MM.1S (cell line): ENCODE measurements at regions not wholly inside any gene's neighbourhood (a gene's known extent, or its start where the extent isn't known, plus 50 kb on each side); places are given as distances from the start of the nearest gene placed in this dataset.

Source experiments
- EZH2 ChIP-seq: fragments of 300-600 bp; sonication (generic); optimal IDR thresholded peaks from 2 replicates; pipeline ENCODE3; 2017; ENCODE audit warnings: low read depth, mild to moderate bottlenecking, antibody characterized with exemption, low read length, mixed read lengths
- EZH2phosphoT487 ChIP-seq: fragments of 300-600 bp; sonication (generic); IDR thresholded peaks from 2 replicates; pipeline ENCODE4 v1.6.1; 2018; ENCODE audit warnings: antibody characterized with exemption, low read length
- TF ChIP-seq, protein P1 (sequence below): fragments of 300-600 bp; sonication (generic); IDR thresholded peaks from 2 replicates; pipeline ENCODE4 v1.5.1; 2016; ENCODE audit warnings: antibody characterized with exemption, low read length, mixed read lengths

DNA sequence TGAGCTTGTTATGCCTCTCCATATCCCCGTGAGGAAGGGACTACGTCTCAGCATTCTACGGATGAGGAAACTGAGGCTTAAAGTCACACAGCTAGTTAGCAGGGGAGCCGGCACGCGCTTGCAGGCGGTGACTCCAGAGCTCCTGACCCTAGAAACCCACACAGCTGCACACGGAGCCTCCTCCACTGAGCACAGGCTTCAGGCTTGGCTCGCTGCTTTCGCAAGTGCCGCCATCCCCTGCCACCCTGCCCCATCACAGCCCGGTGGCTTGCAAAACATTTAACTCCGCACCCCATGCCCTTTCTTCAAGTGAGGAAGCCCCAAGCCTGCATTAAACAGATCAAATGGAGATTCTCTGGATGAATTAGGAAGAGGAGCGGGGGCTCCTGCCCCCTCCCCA, 138.3 kb downstream of the HSD17B3 start:
- no peak for TF ChIP-seq EZH2
- TF ChIP-seq, protein P1, sequence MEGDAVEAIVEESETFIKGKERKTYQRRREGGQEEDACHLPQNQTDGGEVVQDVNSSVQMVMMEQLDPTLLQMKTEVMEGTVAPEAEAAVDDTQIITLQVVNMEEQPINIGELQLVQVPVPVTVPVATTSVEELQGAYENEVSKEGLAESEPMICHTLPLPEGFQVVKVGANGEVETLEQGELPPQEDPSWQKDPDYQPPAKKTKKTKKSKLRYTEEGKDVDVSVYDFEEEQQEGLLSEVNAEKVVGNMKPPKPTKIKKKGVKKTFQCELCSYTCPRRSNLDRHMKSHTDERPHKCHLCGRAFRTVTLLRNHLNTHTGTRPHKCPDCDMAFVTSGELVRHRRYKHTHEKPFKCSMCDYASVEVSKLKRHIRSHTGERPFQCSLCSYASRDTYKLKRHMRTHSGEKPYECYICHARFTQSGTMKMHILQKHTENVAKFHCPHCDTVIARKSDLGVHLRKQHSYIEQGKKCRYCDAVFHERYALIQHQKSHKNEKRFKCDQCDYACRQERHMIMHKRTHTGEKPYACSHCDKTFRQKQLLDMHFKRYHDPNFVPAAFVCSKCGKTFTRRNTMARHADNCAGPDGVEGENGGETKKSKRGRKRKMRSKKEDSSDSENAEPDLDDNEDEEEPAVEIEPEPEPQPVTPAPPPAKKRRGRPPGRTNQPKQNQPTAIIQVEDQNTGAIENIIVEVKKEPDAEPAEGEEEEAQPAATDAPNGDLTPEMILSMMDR = no peak
- no peak for TF ChIP-seq EZH2phosphoT487
